Bronchial epithelial cell (primary cell): ENCODE measurements at regions not wholly inside any gene's neighbourhood (a gene's known extent, or its start where the extent isn't known, plus 50 kb on each side); places are given as distances from the start of the nearest gene placed in this dataset.

Experiments
- DNase-seq: peaks from one replicate; pipeline ENCODE4 v3.0.0-alpha.2; 2010; ENCODE audit warnings: low read depth
- FAIRE-seq: peaks from 2 replicates; lab custom pipeline; 2011; peaks lifted over from hg19 to GRCh38; lab: Jason Lieb, UNC
- H3K27me3 ChIP-seq: 2 replicates; pipeline ENCODE4 v1.5.1; 2011; ENCODE audit warnings: low read length; ENCODE audit not compliant: control insufficient read depth, insufficient read depth
- H3K36me3 ChIP-seq: 2 replicates; pipeline ENCODE4 v1.5.1; 2011; ENCODE audit warnings: low read length; ENCODE audit not compliant: control insufficient read depth, insufficient read depth
- H3K4me3 ChIP-seq: 2 replicates; pipeline ENCODE4 v1.5.1; 2011; ENCODE audit warnings: mild to moderate bottlenecking, low read depth, low read length, control low read depth
- CTCF ChIP-seq: IDR thresholded peaks from 2 replicates; pipeline ENCODE4 v1.5.1; 2011; ENCODE audit warnings: mild to moderate bottlenecking, moderate library complexity, low read length, control low read depth, inconsistent platforms; ENCODE audit not compliant: insufficient read depth, severe bottlenecking

DNA sequence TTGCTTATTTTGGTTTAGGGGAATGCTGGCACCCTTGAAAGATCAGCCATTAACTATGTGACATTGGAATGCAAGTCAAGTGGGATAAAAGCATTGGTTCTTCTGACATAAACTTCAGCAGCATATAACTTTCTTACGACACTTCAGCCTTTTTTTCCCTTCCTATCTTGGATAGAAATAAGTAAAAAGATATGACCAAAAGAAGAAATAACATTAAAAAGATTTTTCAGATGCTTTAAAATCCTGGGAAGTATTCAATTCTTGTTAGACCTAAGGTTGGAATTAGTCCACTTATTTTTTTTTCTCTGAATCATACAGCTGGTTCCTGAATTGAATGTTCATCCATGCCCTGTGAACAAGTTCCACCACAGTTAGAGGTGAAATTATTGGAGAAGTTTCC, 85.6 kb upstream of the TSPAN8 start:
- H3K27me3 ChIP-seq: no peaks in the 10 kb centered on the region
- H3K36me3 ChIP-seq: no peaks in the 10 kb centered on the region
- no peak for TF ChIP-seq CTCF
- FAIRE-seq (no peak), DNase-seq (no peak)
- no peak overlapping the region for H3K4me3 ChIP-seq

DNA sequence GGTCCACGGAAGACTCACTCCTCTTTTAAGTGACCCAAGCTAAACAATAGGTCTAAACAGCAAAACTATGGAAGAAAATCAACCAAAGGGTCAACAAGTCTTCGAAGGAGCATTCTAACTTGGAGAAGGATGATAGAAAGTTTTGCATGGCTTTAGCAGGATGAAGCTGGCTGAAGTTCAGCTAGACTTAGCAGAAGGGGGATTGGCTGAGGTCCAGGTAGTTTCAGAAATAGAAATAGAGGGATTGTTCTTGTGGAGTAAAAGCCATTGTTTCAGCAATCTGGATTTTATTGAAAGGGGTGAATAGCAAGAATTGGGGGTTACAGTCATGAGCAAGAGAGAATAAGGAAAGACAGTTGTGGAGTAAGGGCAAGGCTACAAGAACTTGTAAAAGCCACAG, 84.7 kb upstream of the TSPAN8 start:
- DNase-seq (no peak), FAIRE-seq (no peak)
- TF ChIP-seq CTCF: no peak

GRCh38 chr12:71240946-71241345, 83.1 kb upstream of the TSPAN8 start:
- no peak for DNase-seq
- TF ChIP-seq CTCF: no peak
- H3K4me3 ChIP-seq: no peak overlapping the region
- H3K36me3 ChIP-seq: no peaks in the 10 kb centered on the region
- H3K27me3 ChIP-seq: no peaks in the 10 kb centered on the region
- FAIRE-seq: peak; percentile 18

More for the DNA sequence above, 84.7 kb upstream of the TSPAN8 start:
- Histone ChIP-seq H3K27me3 (no peaks in the 10 kb centered on the region), H3K36me3 (no peaks in the 10 kb centered on the region), H3K4me3 (no peak overlapping the region)

DNA sequence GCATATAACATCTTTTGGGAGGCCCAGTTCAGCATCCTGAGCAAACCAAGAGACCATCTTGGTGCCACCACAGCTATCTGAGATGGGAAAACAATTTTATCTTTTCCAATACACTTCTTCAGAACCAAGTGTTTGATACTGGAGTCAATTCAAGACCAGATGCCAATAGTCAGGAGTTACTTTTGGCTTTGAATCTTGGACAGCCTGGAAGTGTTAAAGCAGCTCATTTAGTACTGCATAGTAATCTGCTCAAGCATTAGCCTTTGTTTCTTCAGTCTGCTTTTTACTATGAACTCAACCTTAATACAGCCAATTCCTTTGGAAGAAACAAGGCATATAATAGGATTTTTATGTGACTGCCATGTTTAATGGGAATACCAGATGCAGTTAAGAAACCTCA, 81.9 kb upstream of the TSPAN8 start:
- Histone ChIP-seq H3K36me3 (no peaks in the 10 kb centered on the region), H3K4me3 (no peak overlapping the region), H3K27me3 (no peaks in the 10 kb centered on the region)
- DNase-seq (no peak), FAIRE-seq (no peak)
- TF ChIP-seq CTCF: no peak

- FAIRE-seq (no peak), DNase-seq (no peak)
- Histone ChIP-seq H3K36me3 (no peaks in the 10 kb centered on the region), H3K27me3 (no peaks in the 10 kb centered on the region), H3K4me3 (no peak overlapping the region)
- no peak for TF ChIP-seq CTCF
Measured at GRCh38 chr12:71237128-71237527, 79.3 kb upstream of the TSPAN8 start.

DNA sequence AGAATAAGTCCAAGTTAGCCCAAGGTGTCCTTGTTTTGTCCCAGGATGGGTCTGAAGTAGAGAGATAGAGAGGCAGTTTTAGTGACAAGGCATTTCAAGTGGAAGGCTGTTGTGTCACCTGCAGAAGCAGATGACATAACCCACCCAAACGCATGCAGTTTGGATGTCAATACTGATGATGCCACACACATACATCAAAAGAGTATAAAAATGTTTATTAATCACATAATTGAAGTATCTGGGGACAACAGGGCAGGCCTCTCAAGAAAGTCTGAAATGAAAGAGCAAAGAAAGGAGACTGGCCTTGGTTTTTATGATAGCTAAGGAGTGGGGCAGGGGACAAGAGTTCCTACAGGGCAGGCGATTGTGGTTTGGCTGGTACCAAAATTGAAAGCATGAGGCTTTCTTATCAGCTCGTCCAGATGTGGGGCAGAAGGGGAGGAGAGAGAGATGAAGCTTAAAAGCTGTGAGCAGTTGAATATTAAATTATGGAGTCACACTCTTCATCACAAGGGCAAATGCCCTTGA, 78.4 kb upstream of the TSPAN8 start:
- no peaks in the 10 kb centered on the region for H3K27me3 ChIP-seq
- no peak for FAIRE-seq
- no peaks in the 10 kb centered on the region for H3K36me3 ChIP-seq
- no peak overlapping the region for H3K4me3 ChIP-seq
- no peak for DNase-seq
- no peak for TF ChIP-seq CTCF
